Mucosa of stomach (tissue), 1 donor: ENCODE measurements at regions not wholly inside any gene's neighbourhood (a gene's known extent, or its start where the extent isn't known, plus 50 kb on each side); places are given as distances from the start of the nearest gene placed in this dataset.

ENCODE experiments used
- H3K27me3 ChIP-seq: one replicate; pipeline ENCODE4 v1.7.0; 2013; ENCODE audit warnings: mild to moderate bottlenecking, low read length; ENCODE audit not compliant: control insufficient read depth, insufficient read depth
- H3K36me3 ChIP-seq: one replicate; pipeline ENCODE4 v1.7.0; 2013; ENCODE audit warnings: low read length; ENCODE audit not compliant: control insufficient read depth, insufficient read depth
- H3K4me1 ChIP-seq: one replicate; pipeline ENCODE4 v1.7.0; 2013; ENCODE audit warnings: mild to moderate bottlenecking, low read length; ENCODE audit not compliant: control insufficient read depth, insufficient read depth
- H3K4me3 ChIP-seq: one replicate; pipeline ENCODE4 v1.7.0; 2013; ENCODE audit warnings: low read length
- H3K9ac ChIP-seq: one replicate; pipeline ENCODE4 v1.7.0; 2013; ENCODE audit warnings: mild to moderate bottlenecking, low read length, moderate library complexity
- H3K9me3 ChIP-seq: one replicate; pipeline ENCODE4 v1.7.0; 2013; ENCODE audit warnings: mild to moderate bottlenecking, low read length, moderate library complexity; ENCODE audit not compliant: control insufficient read depth
- donor health status: Pancreatic carcinoma.

GRCh38 chr22:48895831-48896765 is 931.6 kb downstream of the BRD1 start:
- H3K36me3 ChIP-seq: no peaks in the 10 kb centered on the region
- peaks cover 3% of the 10 kb centered on the region for H3K27me3 ChIP-seq
- H3K4me3 ChIP-seq: no peak overlapping the region
- no peaks in the 10 kb centered on the region for H3K4me1 ChIP-seq
- no peak overlapping the region for H3K9ac ChIP-seq
- no peaks in the 10 kb centered on the region for H3K9me3 ChIP-seq

- H3K9ac ChIP-seq: no peak overlapping the region
- no peaks in the 10 kb centered on the region for H3K9me3 ChIP-seq
- H3K4me1 ChIP-seq: no peaks in the 10 kb centered on the region
- no peak overlapping the region for H3K4me3 ChIP-seq
- no peaks in the 10 kb centered on the region for H3K36me3 ChIP-seq
- H3K27me3 ChIP-seq: peaks cover 3% of the 10 kb centered on the region
Observed at GRCh38 chr22:48895336-48895735, 932.3 kb downstream of the BRD1 start.

- Histone ChIP-seq H3K4me3 (no peak overlapping the region), H3K4me1 (no peaks in the 10 kb centered on the region), H3K27me3 (peaks cover 3% of the 10 kb centered on the region), H3K9me3 (no peaks in the 10 kb centered on the region), H3K9ac (no peak overlapping the region), H3K36me3 (no peaks in the 10 kb centered on the region)
Observed at GRCh38 chr22:48894804-48895250, 932.8 kb downstream of the BRD1 start.

GRCh38 chr22:48894064-48894671 is 933.5 kb downstream of the BRD1 start:
- peaks cover 3% of the 10 kb centered on the region for H3K27me3 ChIP-seq
- H3K9ac ChIP-seq: no peak overlapping the region
- no peaks in the 10 kb centered on the region for H3K4me1 ChIP-seq
- H3K9me3 ChIP-seq: no peaks in the 10 kb centered on the region
- H3K4me3 ChIP-seq: no peak overlapping the region
- no peaks in the 10 kb centered on the region for H3K36me3 ChIP-seq

- peaks cover 3% of the 10 kb centered on the region for H3K27me3 ChIP-seq
- H3K9ac ChIP-seq: no peak overlapping the region
- no peaks in the 10 kb centered on the region for H3K36me3 ChIP-seq
- no peaks in the 10 kb centered on the region for H3K9me3 ChIP-seq
- no peak overlapping the region for H3K4me3 ChIP-seq
- no peaks in the 10 kb centered on the region for H3K4me1 ChIP-seq
Observed at GRCh38 chr22:48893288-48894063, 934.2 kb downstream of the BRD1 start.

GRCh38 chr22:48892578-48893287 is 934.9 kb downstream of the BRD1 start:
- H3K27me3 ChIP-seq: peaks cover 3% of the 10 kb centered on the region
- no peak overlapping the region for H3K9ac ChIP-seq
- H3K9me3 ChIP-seq: no peaks in the 10 kb centered on the region
- H3K4me1 ChIP-seq: no peaks in the 10 kb centered on the region
- no peaks in the 10 kb centered on the region for H3K36me3 ChIP-seq
- H3K4me3 ChIP-seq: no peak overlapping the region

- Histone ChIP-seq H3K36me3 (no peaks in the 10 kb centered on the region), H3K4me3 (no peak overlapping the region), H3K9ac (no peak overlapping the region), H3K4me1 (no peaks in the 10 kb centered on the region), H3K27me3 (peaks cover 3% of the 10 kb centered on the region), H3K9me3 (no peaks in the 10 kb centered on the region)
Observed at GRCh38 chr22:48891688-48892577, 935.7 kb downstream of the BRD1 start.

GRCh38 chr22:48890693-48891554 is 936.7 kb downstream of the BRD1 start:
- no peaks in the 10 kb centered on the region for H3K9me3 ChIP-seq
- H3K27me3 ChIP-seq: peaks cover 3% of the 10 kb centered on the region
- no peaks in the 10 kb centered on the region for H3K4me1 ChIP-seq

GRCh38 chr22:48889887-48890692 is 937.6 kb downstream of the BRD1 start:
- H3K9me3 ChIP-seq: no peaks in the 10 kb centered on the region
- H3K36me3 ChIP-seq: no peaks in the 10 kb centered on the region
- no peaks in the 10 kb centered on the region for H3K27me3 ChIP-seq
- H3K4me3 ChIP-seq: no peak overlapping the region
- H3K4me1 ChIP-seq: no peaks in the 10 kb centered on the region
- no peak overlapping the region for H3K9ac ChIP-seq

More at GRCh38 chr22:48890693-48891554, 936.7 kb downstream of the BRD1 start:
- Histone ChIP-seq H3K4me3 (no peak overlapping the region), H3K36me3 (no peaks in the 10 kb centered on the region), H3K9ac (no peak overlapping the region)
